Jurkat, Clone E6-1 (cell line): ENCODE measurements at regions not wholly inside any gene's neighbourhood (a gene's known extent, or its start where the extent isn't known, plus 50 kb on each side); places are given as distances from the start of the nearest gene placed in this dataset.

Source experiments
- DNase-seq: peaks from one replicate; pipeline ENCODE4 v3.0.0-alpha.2; 2011; ENCODE audit warnings: low read depth, low spot score
- H3K4me3 ChIP-seq: 2 replicates; pipeline ENCODE4 v1.5.1; 2011; ENCODE audit warnings: mild to moderate bottlenecking, low read length, control low read depth, moderate library complexity

DNA sequence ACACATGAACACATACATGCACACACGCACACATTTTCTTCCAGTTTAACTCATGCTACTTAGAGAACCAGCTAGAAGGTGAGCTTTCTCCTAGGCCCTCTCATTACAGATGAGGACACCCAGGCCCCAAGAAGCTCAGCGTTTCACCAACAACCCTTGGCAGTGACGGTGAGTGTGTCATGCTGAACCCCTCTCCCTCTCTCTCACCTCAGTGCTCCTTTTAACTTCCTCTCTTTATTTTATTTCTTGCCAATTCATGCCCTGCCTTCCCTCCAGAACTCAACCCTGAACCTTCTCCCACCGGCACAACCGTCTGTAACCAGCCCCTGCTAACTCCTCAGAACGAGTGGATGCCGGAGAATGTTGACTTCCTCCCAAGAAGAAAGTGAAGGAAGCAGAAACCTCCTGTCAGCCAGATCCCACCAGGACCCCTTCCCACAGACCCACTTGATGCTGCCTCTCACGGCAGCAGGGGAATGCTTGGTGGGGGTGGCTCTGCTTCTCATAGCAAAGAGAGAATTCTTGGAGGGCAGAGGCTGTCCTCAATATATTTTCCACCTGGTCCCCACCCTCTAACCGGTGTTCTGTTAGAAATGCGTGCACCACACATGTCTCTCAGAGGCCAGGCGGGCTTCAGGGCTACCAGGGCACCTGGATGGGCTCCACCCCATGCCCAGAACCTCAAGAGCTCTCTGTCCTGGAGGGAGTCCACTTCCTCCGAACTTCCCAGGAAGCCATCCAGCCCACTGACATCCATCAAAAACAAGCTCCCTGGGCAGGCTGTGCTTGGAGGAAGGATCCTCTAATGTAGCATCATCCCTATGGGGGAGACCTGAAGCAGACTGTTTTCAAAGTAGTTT, 134.0 kb downstream of the TOMM20 start:
- H3K4me3 ChIP-seq = no peak overlapping the region
- no peak for DNase-seq

DNA sequence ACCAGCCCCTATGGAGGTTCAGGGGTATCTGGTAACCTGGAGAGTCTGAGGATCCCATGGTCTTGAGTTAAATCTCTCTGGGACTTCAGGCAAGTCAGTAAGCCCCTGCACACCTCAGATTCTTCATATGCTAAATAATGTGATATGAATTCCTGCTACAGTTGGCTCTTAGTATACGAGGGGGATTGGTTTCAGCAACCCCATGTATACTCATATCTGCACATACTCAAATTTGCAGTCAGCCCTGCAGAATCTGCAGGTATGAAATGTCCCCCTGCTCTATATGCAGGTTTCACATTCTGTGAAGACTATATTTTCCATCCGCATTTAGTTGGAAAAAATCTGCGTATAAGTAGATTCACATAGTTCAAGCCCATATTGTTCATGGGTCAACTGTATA, 136.6 kb downstream of the TOMM20 start:
- DNase-seq = no peak
- H3K4me3 ChIP-seq = no peak overlapping the region

DNA sequence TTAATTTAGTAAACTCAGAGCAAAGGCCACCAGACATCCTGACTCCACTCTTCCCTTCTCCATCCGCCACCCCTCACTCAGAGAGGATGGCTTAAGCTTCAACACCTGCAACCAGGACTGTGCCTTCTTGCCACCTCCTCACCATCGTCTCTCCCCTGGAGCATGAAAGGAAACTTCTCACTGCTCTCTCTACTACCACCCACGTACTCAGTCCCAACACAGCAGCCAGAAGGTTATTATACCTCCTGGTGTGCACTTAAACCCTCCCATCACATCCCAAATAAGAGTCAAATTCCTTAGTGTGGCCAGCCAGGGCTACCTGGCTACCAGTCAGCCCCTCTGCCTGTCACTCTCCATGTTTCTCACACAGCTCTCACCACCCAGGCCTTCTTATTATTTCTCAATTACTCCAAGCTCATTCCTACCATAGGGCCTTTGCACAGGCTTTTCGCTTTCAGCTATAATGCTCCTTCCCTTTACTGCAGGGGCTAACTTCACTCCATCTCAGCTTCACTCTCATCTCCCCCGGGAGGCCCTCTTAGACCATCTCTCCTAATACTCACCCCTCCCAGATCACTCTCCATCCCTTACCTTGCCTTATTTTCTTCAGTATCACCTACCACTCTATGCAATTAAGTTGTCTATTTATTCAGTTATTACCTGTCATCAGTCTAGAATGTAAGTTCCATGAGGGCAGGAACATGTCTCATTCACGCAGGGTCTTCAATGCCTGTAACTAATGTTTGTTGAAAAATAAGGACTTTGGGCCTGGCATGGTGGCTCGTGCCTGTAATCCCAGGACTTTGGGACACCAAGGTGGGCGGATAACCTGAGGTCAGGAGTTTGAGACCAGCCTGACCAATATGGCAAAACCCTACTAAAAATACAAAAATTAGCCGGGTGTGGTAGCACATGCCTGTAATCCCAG, 137.5 kb downstream of the TOMM20 start:
- no peak for DNase-seq

DNA sequence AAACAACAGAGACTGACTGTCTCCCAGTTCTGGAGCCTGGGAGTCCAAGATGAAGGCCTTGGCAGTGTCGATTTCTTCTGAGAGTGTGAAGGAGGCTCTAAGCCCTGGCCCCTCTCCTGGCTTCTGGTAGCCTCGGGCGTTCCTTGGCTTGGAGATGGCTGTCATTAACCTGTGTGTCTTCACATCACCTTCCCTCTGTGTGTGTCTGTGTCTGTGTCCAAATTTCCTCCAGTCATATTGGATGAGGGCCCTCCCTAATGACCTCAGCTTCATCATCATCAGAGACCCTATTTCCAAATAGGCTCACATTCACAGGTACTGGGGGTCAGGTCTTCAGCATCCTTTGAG, 138.3 kb downstream of the TOMM20 start:
- no peak overlapping the region for H3K4me3 ChIP-seq
- DNase-seq = no peak

More for the DNA sequence above, 137.5 kb downstream of the TOMM20 start:
- no peak overlapping the region for H3K4me3 ChIP-seq

DNA sequence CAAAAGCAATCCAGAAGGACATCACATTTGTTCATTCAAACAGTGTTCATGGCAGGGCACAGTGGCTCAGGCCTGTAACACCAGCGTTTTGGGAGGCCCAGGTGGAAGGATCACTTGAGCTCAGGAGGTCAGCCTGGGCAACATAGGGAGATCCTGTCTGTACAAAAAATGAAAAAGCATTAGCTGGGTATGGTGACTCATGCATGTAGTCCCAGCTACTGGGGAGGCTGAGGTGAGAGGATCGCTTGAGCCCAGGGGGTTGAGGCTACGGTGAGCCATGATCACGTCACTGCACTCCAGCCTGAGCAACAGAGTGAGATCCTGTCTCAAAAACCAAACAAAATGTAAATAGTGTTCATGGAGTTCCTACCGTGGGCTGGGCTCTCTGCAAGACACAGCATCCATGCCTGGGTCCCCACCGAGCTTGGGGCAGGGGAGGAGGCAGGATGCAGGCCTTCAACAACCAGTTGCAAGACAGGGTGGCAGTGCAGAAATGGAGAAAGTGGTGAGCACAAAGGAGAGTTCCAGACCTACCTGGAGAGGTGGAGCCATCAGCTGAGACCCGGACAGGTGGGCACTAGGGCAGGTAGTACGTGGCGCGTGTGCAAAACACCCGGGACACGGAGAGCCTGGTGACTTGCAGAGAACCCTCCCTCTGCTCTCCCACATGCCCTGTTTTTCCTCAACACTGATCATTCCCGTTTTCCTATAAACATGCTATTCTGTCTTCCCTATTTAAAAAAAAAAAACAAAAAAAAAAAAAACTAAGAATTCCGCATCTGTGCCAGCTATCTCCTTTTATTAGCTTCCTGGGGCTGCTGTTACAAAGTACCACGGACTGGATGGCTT, 138.9 kb downstream of the TOMM20 start:
- DNase-seq = no peak
- H3K4me3 ChIP-seq = no peak overlapping the region

DNA sequence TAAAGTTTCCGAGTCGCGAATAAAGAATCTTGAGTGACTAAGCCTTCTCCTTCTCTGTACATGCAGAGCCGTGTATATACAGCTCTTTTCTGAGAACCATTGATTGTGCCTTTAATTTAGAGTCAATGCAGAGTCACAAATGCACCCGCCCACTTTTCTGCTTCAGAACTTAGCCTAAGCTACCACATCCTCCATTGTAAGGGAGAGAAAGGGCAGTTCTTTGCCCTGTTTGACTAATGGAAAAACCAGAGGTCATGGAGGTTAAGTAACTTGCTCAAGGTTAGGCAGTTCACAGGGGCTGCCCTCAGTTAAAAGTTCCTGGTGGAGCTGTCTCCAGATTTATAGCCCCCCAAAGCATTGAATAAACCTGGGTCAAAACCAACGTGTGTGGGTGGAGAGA, 139.6 kb downstream of the TOMM20 start:
- DNase-seq = no peak
- H3K4me3 ChIP-seq = no peak overlapping the region

DNA sequence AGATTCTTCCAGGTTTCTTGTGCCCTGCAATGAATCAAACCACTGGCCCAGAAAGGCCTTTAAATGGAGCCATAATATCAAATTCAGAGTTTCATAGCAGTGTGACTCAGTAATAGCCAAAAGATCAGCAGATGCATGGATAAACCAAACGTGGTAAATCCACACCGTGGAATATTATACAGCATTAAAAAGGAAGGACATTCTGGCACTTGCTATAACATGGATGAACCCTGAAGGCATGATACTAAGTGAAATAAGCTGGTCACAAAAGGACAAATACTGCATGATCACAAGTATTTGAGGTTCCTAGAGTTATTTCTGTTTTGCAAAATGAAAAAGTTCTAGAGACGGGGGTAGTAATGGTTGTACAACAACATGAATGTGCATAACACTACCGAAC, 140.1 kb downstream of the TOMM20 start:
- no peak overlapping the region for H3K4me3 ChIP-seq
- no peak for DNase-seq

DNA sequence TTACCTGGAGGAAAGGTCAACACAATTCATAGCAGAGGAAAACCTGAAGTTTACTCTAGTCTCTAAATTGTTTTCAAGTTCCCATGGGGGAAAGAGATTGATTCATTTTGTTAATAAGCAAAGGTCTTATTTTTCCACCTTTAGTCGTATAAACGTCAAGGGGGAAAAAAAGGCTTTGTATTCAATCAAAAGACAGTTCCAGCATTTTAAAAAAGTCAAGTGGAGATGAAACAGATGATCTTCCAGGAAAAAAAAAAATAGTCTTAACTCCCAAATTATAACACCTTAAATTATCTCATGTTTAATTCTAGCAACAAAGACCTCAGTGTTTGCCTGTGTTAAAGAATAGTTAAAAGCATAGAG, 140.5 kb downstream of the TOMM20 start:
- DNase-seq = no peak
- no peak overlapping the region for H3K4me3 ChIP-seq

DNA sequence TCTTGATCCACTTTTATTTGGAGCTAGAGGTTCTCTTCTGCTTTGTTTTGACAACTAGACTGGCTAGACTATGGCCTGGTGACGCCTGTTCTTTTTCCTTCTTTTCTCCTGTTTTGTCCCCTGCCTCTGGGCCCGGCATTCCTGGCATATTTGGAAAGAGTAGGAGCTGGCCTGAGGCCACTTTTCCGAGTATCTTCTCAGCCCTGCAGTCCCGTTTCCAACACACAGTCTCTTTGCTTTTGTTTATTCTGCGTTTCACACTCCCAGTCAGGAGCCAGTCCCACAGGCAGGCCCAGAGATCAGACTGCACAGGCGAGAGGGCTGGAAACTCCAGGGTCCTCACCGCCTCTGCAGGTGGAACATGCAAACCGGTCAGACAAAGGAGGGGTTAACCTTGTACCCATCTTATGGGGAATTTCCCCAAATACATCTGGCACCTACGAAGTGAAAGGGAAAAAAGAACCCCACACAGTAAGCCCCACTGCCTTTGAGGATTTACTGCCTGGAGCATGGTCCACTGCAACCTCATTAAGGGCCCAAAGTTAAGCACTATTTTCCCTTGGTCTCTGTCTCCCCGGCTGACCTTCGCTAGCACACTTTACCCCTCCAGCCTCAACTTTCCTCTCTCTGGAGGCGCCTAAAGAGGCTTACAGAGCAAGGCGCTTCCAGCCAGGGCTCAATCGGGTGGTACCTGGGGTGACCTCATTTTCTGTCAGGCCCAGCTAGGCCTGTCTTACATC, 141.1 kb downstream of the TOMM20 start:
- no peak overlapping the region for H3K4me3 ChIP-seq
- no peak for DNase-seq

DNA sequence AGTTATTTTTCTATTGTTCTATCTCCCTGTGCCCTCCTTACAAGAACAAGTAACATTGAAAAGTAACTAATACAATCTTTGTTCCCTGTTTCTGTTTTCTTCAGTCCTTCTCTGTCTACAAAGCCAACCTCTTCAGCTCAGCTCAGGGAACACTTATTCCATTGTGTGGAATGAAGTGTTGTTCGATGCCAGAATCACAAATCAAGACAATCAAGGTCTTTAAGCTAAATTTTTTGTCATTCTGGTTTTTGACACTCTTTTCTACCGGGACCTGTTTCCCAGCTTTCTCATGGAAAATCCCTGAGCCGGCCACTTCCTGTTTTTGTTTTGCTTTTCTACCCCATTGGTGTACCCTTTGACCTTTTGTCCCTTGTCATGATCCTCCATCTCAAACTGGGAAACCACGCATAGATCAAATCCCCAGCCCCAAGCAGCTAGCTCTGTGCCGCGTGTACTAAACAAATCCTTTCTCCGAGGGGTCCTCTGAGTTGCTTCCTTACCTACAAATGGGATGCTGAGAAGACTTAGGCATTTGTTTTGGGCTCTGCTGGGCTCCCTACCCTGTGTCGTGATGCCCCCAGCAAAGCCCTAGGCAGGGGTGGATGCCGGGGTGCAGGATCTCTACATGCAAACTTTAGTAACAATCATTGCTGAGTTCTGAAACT, 141.8 kb downstream of the TOMM20 start:
- no peak for DNase-seq
- no peak overlapping the region for H3K4me3 ChIP-seq

DNA sequence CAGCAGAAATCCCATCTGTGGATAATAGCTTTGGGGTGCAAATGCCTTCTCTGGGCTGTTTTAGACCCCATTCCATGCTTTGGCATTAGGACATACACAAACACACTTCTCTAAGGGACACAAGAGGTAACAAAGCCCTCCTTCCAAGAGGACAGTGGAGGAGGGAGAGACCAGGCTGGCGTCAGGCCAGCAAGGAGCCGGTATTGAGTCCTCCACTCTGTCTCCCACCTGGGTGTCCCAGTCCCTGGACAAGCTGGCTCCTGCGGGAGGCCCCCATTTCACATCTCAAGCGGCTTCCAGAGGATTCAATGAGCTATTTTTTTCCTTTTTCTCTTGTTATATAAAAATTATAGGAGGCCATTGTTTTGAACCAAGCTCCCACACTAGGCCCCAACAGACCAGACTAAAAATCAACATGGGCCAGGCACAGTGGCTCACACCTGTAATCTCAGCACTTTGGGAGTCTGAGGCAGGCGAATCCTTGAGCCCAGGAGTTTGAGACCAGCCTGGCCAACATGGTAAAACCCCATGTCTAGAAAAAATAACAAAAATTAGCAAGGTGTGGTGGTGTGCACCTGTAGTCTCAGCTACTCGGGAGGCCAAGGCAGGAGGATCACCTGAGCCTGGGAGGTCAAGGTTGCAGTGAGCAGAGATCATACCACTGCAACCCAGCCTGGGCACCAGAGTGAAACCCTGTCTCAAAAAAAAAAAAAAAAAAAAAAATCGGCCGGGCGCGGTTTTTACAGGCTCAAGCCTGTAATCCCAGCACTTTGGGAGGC, 142.9 kb downstream of the TOMM20 start:
- no peak overlapping the region for H3K4me3 ChIP-seq
- DNase-seq = no peak

DNA sequence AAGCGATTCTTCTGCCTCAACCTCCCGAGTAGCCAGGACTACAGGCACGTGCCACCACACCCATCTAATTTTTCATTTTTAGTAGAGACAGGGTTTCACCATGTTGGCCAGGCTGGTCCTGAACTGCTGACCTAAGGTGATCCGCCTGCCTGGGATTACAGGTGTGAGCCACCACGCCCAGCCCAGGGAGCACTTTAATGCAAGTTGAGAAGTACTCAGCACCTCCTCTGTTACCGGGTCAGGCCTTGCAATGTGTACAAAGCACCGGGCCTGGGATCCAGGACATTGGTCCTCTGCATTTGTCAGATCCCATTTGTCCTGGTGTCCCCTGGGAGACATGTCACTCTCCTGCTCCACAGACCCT, 143.6 kb downstream of the TOMM20 start:
- no peak for DNase-seq
- no peak overlapping the region for H3K4me3 ChIP-seq

DNA sequence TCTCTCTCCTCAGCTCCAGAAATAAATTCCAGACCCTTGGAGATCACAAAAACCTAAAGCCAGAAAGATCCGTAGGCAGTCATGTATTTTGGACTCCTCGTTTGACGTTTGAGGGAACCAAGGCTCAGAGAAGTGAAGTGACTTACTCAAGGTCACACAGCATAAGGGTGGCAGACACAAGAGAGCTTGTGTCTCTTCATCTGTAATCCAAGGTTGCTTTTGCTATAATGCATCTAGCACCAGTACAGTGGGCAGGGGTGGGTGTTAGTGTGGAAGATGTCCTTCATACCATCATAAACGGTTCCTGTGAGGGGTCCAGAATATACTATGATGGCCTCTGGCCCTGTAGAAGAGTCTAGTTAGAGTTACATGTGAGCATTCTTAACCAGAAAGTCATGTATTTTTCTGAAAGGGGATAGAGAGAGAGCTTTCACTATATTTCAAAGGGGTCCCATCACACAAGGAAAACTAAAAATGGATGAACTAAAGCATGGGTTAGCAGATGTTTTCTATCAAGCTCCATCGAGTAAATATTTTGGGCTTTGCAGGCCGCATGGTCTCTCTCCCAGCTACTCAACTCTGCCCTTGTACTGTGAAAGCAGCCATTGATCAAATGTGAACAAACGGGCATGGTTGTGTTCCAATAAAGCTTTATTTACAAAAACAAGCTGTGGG, 144.9 kb downstream of the TOMM20 start:
- DNase-seq = no peak

DNA sequence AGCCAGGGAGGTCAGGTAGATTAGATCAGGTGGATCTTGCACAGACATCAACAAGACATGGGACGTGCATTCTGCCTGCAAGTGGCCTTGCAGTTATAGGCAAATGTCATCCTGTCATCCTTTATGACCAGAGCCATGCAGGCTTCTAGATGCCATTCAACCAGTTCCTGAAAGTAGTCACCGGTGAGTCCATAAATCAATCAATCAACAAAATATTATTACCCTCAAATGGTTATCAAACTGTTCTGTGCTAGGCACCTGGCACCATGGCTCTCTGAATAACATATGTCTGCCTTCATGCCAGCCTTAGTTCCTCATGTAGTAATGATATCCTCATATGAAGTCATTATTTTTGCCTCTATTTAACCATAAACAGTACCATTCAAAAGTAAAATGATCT, 146.9 kb downstream of the TOMM20 start:
- H3K4me3 ChIP-seq = no peak overlapping the region
- no peak for DNase-seq

More for the DNA sequence above, 144.9 kb downstream of the TOMM20 start:
- no peak overlapping the region for H3K4me3 ChIP-seq

DNA sequence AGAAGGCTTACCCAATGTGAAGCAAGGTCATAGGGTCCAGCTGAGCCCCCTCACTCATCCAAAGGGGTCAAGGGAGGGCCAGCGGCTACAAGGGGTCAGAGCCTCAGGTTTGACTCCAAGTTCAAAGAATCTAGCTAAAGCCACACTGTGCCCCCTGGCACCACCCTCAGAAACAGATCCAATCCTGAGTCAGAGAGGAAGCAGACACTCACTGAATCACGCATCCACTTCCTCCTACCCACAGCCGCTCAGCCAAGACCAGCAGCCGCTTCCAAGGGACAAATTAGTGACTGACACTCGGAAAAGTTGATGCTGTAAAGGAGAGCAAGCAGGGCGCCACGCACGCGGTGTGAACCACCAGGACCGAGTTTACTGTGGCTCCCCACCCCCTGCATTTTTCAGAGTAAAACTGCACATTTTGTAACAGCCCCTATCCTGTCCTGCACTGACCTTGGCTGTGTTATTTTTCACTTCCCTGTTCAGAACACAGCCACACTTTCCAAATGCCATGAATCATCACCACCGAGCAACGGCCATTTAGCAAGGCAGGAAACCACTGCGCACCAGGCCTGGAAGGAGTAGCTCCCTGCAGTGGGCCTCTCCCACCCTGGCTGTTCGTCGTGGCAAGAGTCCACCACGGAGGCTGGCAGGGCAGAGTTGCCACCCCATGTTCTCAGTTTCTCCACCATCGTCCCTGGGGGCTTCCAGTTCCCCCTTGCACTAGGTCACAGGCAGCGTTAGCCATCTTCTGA, 147.8 kb downstream of the TOMM20 start:
- no peak overlapping the region for H3K4me3 ChIP-seq
- no peak for DNase-seq

DNA sequence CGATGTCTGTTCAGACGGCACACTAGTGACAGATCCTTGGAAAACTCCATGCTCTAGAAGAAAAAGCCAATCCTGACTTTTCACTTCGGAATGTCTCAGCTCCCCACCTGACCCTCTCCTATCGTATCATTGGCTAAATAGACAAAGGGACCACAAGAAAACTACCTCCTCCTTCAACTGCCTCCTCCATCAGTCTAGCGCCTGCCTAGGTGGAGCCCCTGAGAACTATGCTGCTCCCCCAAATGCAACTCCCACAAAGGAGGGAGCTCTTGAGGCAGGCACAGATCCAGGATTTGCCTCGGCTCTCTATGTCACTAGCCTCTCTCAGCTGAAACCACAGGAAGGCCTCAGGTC, 148.4 kb downstream of the TOMM20 start:
- no peak overlapping the region for H3K4me3 ChIP-seq
- DNase-seq = no peak
